ENCODE measurements at regions not wholly inside any gene's neighbourhood (a gene's known extent, or its start where the extent isn't known, plus 50 kb on each side); places are given as distances from the start of the nearest gene placed in this dataset.

- TF ChIP-seq, protein P1, sequence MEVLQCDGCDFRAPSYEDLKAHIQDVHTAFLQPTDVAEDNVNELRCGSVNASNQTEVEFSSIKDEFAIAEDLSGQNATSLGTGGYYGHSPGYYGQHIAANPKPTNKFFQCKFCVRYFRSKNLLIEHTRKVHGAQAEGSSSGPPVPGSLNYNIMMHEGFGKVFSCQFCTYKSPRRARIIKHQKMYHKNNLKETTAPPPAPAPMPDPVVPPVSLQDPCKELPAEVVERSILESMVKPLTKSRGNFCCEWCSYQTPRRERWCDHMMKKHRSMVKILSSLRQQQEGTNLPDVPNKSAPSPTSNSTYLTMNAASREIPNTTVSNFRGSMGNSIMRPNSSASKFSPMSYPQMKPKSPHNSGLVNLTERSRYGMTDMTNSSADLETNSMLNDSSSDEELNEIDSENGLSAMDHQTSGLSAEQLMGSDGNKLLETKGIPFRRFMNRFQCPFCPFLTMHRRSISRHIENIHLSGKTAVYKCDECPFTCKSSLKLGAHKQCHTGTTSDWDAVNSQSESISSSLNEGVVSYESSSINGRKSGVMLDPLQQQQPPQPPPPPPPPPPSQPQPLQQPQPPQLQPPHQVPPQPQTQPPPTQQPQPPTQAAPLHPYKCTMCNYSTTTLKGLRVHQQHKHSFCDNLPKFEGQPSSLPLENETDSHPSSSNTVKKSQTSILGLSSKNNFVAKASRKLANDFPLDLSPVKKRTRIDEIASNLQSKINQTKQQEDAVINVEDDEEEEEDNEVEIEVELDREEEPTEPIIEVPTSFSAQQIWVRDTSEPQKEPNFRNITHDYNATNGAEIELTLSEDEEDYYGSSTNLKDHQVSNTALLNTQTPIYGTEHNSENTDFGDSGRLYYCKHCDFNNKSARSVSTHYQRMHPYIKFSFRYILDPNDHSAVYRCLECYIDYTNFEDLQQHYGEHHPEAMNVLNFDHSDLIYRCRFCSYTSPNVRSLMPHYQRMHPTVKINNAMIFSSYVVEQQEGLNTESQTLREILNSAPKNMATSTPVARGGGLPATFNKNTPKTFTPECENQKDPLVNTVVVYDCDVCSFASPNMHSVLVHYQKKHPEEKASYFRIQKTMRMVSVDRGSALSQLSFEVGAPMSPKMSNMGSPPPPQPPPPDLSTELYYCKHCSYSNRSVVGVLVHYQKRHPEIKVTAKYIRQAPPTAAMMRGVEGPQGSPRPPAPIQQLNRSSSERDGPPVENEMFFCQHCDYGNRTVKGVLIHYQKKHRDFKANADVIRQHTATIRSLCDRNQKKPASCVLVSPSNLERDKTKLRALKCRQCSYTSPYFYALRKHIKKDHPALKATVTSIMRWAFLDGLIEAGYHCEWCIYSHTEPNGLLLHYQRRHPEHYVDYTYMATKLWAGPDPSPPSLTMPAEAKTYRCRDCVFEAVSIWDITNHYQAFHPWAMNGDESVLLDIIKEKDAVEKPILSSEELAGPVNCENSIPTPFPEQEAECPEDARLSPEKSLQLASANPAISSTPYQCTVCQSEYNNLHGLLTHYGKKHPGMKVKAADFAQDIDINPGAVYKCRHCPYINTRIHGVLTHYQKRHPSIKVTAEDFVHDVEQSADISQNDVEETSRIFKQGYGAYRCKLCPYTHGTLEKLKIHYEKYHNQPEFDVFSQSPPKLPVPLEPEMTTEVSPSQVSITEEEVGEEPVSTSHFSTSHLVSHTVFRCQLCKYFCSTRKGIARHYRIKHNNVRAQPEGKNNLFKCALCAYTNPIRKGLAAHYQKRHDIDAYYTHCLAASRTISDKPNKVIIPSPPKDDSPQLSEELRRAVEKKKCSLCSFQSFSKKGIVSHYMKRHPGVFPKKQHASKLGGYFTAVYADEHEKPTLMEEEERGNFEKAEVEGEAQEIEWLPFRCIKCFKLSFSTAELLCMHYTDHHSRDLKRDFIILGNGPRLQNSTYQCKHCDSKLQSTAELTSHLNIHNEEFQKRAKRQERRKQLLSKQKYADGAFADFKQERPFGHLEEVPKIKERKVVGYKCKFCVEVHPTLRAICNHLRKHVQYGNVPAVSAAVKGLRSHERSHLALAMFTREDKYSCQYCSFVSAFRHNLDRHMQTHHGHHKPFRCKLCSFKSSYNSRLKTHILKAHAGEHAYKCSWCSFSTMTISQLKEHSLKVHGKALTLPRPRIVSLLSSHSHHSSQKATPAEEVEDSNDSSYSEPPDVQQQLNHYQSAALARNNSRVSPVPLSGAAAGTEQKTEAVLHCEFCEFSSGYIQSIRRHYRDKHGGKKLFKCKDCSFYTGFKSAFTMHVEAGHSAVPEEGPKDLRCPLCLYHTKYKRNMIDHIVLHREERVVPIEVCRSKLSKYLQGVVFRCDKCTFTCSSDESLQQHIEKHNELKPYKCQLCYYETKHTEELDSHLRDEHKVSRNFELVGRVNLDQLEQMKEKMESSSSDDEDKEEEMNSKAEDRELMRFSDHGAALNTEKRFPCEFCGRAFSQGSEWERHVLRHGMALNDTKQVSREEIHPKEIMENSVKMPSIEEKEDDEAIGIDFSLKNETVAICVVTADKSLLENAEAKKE (CRISPR knock-in tag; IDR thresholded peaks at IDR 0.05): no peak
- no peak for TF ChIP-seq CTCF (conservative IDR thresholded peaks at IDR 0.05; ENCODE audit: low read depth in 2 of 2)
- no peak for TF ChIP-seq EZH2phosphoT487 (IDR thresholded peaks at IDR 0.05; ENCODE audit: unreplicated experiment)
Observed at GRCh38 chr5:118365718-118366117, 622.6 kb downstream of the DTWD2 start (continued).

- Histone ChIP-seq H3F3A (replicated peaks; ENCODE audit: low read depth) (no peaks in the 10 kb centered on the region), H3K27me3 (ENCODE audit: insufficient read depth) (no peaks in the 10 kb centered on the region), H3K79me2 (replicated peaks; ENCODE audit: insufficient read depth) (no peaks in the 10 kb centered on the region), H3K4me2 (no peak overlapping the region), H4K20me1 (replicated peaks; ENCODE audit: insufficient read depth) (no peaks in the 10 kb centered on the region), H3K4me1 (ENCODE audit: insufficient read depth) (no peaks in the 10 kb centered on the region), H3K9me2 (ENCODE audit: insufficient read depth) (no peaks in the 10 kb centered on the region), H3K27ac (ENCODE audit: low read depth) (no peak overlapping the region), H3K4me3 (no peak overlapping the region), H2AFZ (no peak overlapping the region), H3K36me3 (ENCODE audit: insufficient read depth) (no peaks in the 10 kb centered on the region)
- Mint-ChIP-seq H3K27ac (no peak overlapping the region), H3K4me3 (no peak overlapping the region), H3K27me3 (ENCODE audit: insufficient read depth, low read depth, poor library complexity) (peaks cover 5% of the 10 kb centered on the region), H3K9me3 (no peaks in the 10 kb centered on the region), H3K4me1 (no peaks in the 10 kb centered on the region), H3K36me3 (ENCODE audit: low read depth) (no peaks in the 10 kb centered on the region)
- ATAC-seq (no peak), DNase-seq (ENCODE audit: low spot score) (no peak)
- TF ChIP-seq REST (IDR thresholded peaks at IDR 0.05; ENCODE audit: unreplicated experiment) (no peak), ZNF331 (CRISPR knock-in tag; IDR thresholded peaks at IDR 0.05; ENCODE audit: low read depth) (no peak), CREB1 (CRISPR knock-in tag; IDR thresholded peaks at IDR 0.05; ENCODE audit: low read depth) (no peak), JUNB (IDR thresholded peaks at IDR 0.05; ENCODE audit: unreplicated experiment) (no peak), EZH2 (IDR thresholded peaks at IDR 0.05; ENCODE audit: low read depth, unreplicated experiment) (no peak), ZNF114 (CRISPR knock-in tag; IDR thresholded peaks at IDR 0.05) (no peak), EZH2phosphoT487 (IDR thresholded peaks at IDR 0.05; ENCODE audit: unreplicated experiment) (no peak), NANOG (IDR thresholded peaks at IDR 0.05; ENCODE audit: borderline replicate concordance) (no peak)
Observed at GRCh38 chr5:118354797-118355196, 633.5 kb downstream of the DTWD2 start.

All from GM23338 (cell line).